Astrocyte (in vitro differentiated cells and primary cell): ENCODE measurements at regions not wholly inside any gene's neighbourhood (a gene's known extent, or its start where the extent isn't known, plus 50 kb on each side); places are given as distances from the start of the nearest gene placed in this dataset.

ENCODE experiments used
- EZH2 ChIP-seq: IDR thresholded peaks from 2 replicates; pipeline ENCODE4 v1.6.1; 2012; ENCODE audit warnings: mild to moderate bottlenecking, low read length, inconsistent platforms; ENCODE audit not compliant: insufficient read depth
- TF ChIP-seq, protein P1 (sequence below): IDR thresholded peaks from 2 replicates; pipeline ENCODE4 v1.5.1; 2011; ENCODE audit warnings: low read depth, mild to moderate bottlenecking, inconsistent platforms, low read length, moderate library complexity; ENCODE audit not compliant: insufficient read depth

DNA sequence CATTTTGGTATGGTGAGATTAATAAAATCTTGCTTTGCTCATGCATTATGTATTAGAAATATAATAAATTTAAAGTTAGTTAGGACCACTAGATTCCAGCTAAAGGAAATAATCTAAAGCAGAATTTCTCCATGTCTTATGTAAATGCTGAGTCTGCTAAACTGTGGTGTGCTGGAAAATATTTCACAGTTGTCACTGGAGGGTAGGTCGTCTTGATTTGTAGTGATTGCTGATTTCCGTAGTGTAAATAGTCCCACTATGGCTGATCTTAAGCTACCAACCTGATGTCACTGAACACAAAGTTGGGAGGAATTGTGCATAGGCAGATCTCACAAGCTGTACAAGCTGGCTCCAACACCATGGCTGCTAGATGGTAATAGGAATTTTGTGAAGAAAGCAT, 133.4 kb upstream of the NR3C2 start:
- TF ChIP-seq, protein P1, sequence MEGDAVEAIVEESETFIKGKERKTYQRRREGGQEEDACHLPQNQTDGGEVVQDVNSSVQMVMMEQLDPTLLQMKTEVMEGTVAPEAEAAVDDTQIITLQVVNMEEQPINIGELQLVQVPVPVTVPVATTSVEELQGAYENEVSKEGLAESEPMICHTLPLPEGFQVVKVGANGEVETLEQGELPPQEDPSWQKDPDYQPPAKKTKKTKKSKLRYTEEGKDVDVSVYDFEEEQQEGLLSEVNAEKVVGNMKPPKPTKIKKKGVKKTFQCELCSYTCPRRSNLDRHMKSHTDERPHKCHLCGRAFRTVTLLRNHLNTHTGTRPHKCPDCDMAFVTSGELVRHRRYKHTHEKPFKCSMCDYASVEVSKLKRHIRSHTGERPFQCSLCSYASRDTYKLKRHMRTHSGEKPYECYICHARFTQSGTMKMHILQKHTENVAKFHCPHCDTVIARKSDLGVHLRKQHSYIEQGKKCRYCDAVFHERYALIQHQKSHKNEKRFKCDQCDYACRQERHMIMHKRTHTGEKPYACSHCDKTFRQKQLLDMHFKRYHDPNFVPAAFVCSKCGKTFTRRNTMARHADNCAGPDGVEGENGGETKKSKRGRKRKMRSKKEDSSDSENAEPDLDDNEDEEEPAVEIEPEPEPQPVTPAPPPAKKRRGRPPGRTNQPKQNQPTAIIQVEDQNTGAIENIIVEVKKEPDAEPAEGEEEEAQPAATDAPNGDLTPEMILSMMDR = no peak
- TF ChIP-seq EZH2 = no peak
